ENCODE measurements at regions not wholly inside any gene's neighbourhood (a gene's known extent, or its start where the extent isn't known, plus 50 kb on each side); places are given as distances from the start of the nearest gene placed in this dataset.
"Not testable (repeated sequence)": the region's sequence is repeated elsewhere in the genome, so short reads cannot be mapped to it uniquely, and the experiment has no call there.

- H3K27me3 ChIP-seq (ENCODE audit: control insufficient read depth, insufficient read depth, low read length), result no peaks in the 10 kb centered on the region
- TF ChIP-seq CTCF (IDR thresholded peaks at IDR 0.05; ENCODE audit: insufficient read depth, low read length, poor library complexity, severe bottlenecking), result no peak
- H3K36me3 ChIP-seq (ENCODE audit: control insufficient read depth, insufficient read depth, low read length), result no peaks in the 10 kb centered on the region
- no peak for DNase-seq (ENCODE audit: low read depth)
- no peak overlapping the region for H3K4me3 ChIP-seq (ENCODE audit: low read depth, low read length)
These were observed 345.4 kb upstream of the NOX3 start for GRCh38 chr6:155801046-155801445.

- not testable (repeated sequence) for H3K36me3 ChIP-seq (ENCODE audit: control insufficient read depth, insufficient read depth, low read length); H3K27me3 ChIP-seq (ENCODE audit: control insufficient read depth, insufficient read depth, low read length); DNase-seq (ENCODE audit: low read depth); H3K4me3 ChIP-seq (ENCODE audit: low read depth, low read length)
These were observed 343.2 kb upstream of the NOX3 start for GRCh38 chr6:155798876-155799275.

GRCh38 chr6:155795173-155795796, 339.6 kb upstream of the NOX3 start:
- Histone ChIP-seq H3K4me3 (ENCODE audit: low read depth, low read length) (no peak overlapping the region), H3K27me3 (ENCODE audit: control insufficient read depth, insufficient read depth, low read length) (no peaks in the 10 kb centered on the region), H3K36me3 (ENCODE audit: control insufficient read depth, insufficient read depth, low read length) (no peaks in the 10 kb centered on the region)
- no peak for DNase-seq (ENCODE audit: low read depth)
- no peak for TF ChIP-seq CTCF (IDR thresholded peaks at IDR 0.05; ENCODE audit: insufficient read depth, low read length, poor library complexity, severe bottlenecking)

GRCh38 chr6:155791891-155792290, 336.3 kb upstream of the NOX3 start:
- H3K36me3 ChIP-seq (ENCODE audit: control insufficient read depth, insufficient read depth, low read length), result no peaks in the 10 kb centered on the region
- TF ChIP-seq CTCF (IDR thresholded peaks at IDR 0.05; ENCODE audit: insufficient read depth, low read length, poor library complexity, severe bottlenecking), result no peak
- no peak overlapping the region for H3K4me3 ChIP-seq (ENCODE audit: low read depth, low read length)
- no peak for DNase-seq (ENCODE audit: low read depth)
- no peaks in the 10 kb centered on the region for H3K27me3 ChIP-seq (ENCODE audit: control insufficient read depth, insufficient read depth, low read length)

GRCh38 chr6:155791186-155791585, 335.5 kb upstream of the NOX3 start:
- Histone ChIP-seq H3K27me3 (ENCODE audit: control insufficient read depth, insufficient read depth, low read length) (no peaks in the 10 kb centered on the region), H3K36me3 (ENCODE audit: control insufficient read depth, insufficient read depth, low read length) (no peaks in the 10 kb centered on the region), H3K4me3 (ENCODE audit: low read depth, low read length) (no peak overlapping the region)
- no peak for TF ChIP-seq CTCF (IDR thresholded peaks at IDR 0.05; ENCODE audit: insufficient read depth, low read length, poor library complexity, severe bottlenecking)
- no peak for DNase-seq (ENCODE audit: low read depth)

- no peak overlapping the region for H3K4me3 ChIP-seq (ENCODE audit: low read depth, low read length)
- no peak for TF ChIP-seq CTCF (IDR thresholded peaks at IDR 0.05; ENCODE audit: insufficient read depth, low read length, poor library complexity, severe bottlenecking)
- H3K36me3 ChIP-seq (ENCODE audit: control insufficient read depth, insufficient read depth, low read length), result no peaks in the 10 kb centered on the region
- no peaks in the 10 kb centered on the region for H3K27me3 ChIP-seq (ENCODE audit: control insufficient read depth, insufficient read depth, low read length)
- DNase-seq (ENCODE audit: low read depth), result no peak
These were observed 331.5 kb upstream of the NOX3 start for GRCh38 chr6:155787168-155787567.
